ENCODE measurements at regions not wholly inside any gene's neighbourhood (a gene's known extent, or its start where the extent isn't known, plus 50 kb on each side); places are given as distances from the start of the nearest gene placed in this dataset.

DNA sequence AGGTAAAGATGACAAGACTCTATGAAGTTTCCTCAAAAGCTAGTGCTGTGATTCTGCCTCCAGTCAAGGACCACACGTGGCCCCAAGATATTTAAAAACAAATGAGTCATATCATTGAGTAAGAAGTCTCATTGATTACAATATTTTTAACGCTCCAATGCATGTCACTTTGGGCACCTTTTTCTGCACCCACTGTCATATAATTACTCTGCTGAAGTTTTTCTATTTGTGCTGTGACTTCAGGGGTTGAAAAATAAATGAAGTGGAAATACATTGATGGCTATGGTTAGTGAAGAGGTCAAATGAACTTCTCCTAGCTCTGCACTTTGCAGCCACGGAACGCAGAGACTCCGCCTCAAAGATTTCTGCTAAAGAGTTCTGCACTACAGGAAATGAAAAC, 344.3 kb upstream of the KYNU start:
- BruUV-seq (replicated peaks): no TSS peak
- H3K4me3 ChIP-seq (ENCODE audit: low read depth, low read length): no peak overlapping the region
- no peaks in the 10 kb centered on the region for H3K4me1 ChIP-seq
- Mint-ChIP-seq H3K27ac (ENCODE audit: unreplicated experiment) (no peak overlapping the region), H3K9me3 (ENCODE audit: unreplicated experiment) (no peaks in the 10 kb centered on the region), H3K27me3 (ENCODE audit: insufficient read depth, unreplicated experiment) (peaks cover 2% of the 10 kb centered on the region), H3K36me3 (ENCODE audit: insufficient read depth, unreplicated experiment) (no peaks in the 10 kb centered on the region), H3K4me3 (ENCODE audit: unreplicated experiment) (no peak overlapping the region), H3K4me1 (ENCODE audit: low read depth, unreplicated experiment) (no peaks in the 10 kb centered on the region)
- H3K27me3 ChIP-seq (replicated peaks; ENCODE audit: control insufficient read depth, insufficient read depth, low read length): no peaks in the 10 kb centered on the region
- DNase-seq: no peak
- intact Hi-C loops (cut with micrococcal nuclease; ENCODE audit: unreplicated experiment): no loop called here
- ChIA-PET CTCF (no interaction called here), POLR2A (no interaction called here)
- H3K36me3 ChIP-seq (ENCODE audit: control insufficient read depth, insufficient read depth, low read length): no peaks in the 10 kb centered on the region
- no peaks in the 10 kb centered on the region for H3K9me3 ChIP-seq
- TF ChIP-seq, protein P1, sequence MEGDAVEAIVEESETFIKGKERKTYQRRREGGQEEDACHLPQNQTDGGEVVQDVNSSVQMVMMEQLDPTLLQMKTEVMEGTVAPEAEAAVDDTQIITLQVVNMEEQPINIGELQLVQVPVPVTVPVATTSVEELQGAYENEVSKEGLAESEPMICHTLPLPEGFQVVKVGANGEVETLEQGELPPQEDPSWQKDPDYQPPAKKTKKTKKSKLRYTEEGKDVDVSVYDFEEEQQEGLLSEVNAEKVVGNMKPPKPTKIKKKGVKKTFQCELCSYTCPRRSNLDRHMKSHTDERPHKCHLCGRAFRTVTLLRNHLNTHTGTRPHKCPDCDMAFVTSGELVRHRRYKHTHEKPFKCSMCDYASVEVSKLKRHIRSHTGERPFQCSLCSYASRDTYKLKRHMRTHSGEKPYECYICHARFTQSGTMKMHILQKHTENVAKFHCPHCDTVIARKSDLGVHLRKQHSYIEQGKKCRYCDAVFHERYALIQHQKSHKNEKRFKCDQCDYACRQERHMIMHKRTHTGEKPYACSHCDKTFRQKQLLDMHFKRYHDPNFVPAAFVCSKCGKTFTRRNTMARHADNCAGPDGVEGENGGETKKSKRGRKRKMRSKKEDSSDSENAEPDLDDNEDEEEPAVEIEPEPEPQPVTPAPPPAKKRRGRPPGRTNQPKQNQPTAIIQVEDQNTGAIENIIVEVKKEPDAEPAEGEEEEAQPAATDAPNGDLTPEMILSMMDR (IDR thresholded peaks at IDR 0.05; ENCODE audit: insufficient read depth in 1 of 2, low read depth in 1 of 2, low read length in 1 of 2, severe bottlenecking in 1 of 2, unreplicated experiment in 1 of 2): no peak

DNA sequence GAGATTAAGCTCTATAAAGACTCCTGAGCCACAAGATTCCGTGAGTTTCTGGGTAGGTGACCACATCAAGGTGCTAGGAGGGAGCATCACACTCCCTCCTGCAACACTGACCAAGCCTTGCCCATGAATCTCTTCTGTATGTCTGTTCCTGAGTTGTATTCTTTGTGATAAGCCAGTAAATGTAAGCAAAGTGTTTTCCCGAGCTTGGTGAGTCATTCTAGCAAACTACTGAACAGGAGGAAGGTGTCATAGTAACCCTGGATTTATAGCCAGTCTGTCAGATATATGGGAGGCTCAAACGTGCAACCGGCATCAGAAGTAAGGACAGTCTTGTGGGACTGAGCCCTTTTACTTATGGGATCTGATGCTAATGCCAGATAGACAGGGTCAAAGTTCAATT, 346.1 kb upstream of the KYNU start:
- Histone ChIP-seq H3K27me3 (replicated peaks; ENCODE audit: control insufficient read depth, insufficient read depth, low read length) (no peaks in the 10 kb centered on the region), H3K4me1 (no peaks in the 10 kb centered on the region), H3K36me3 (ENCODE audit: control insufficient read depth, insufficient read depth, low read length) (no peaks in the 10 kb centered on the region), H3K9me3 (no peaks in the 10 kb centered on the region), H3K4me3 (ENCODE audit: low read depth, low read length) (no peak overlapping the region)
- H3K4me1 Mint-ChIP-seq (ENCODE audit: low read depth, unreplicated experiment): no peaks in the 10 kb centered on the region
- H3K27me3 Mint-ChIP-seq (ENCODE audit: insufficient read depth, unreplicated experiment): no peaks in the 10 kb centered on the region
- H3K27ac Mint-ChIP-seq (ENCODE audit: unreplicated experiment): no peak overlapping the region
- CTCF ChIA-PET: no interaction called here
- no TSS peak for BruUV-seq (replicated peaks)
- no peak overlapping the region for H3K4me3 Mint-ChIP-seq (ENCODE audit: unreplicated experiment)
- DNase-seq: no peak
- H3K9me3 Mint-ChIP-seq (ENCODE audit: unreplicated experiment): no peaks in the 10 kb centered on the region
- POLR2A ChIA-PET: no interaction called here
- intact Hi-C loops (cut with micrococcal nuclease; ENCODE audit: unreplicated experiment): no loop called here
- no peaks in the 10 kb centered on the region for H3K36me3 Mint-ChIP-seq (ENCODE audit: insufficient read depth, unreplicated experiment)
- TF ChIP-seq, protein P1 (IDR thresholded peaks at IDR 0.05; ENCODE audit: insufficient read depth in 1 of 2, low read depth in 1 of 2, low read length in 1 of 2, severe bottlenecking in 1 of 2, unreplicated experiment in 1 of 2): no peak

DNA sequence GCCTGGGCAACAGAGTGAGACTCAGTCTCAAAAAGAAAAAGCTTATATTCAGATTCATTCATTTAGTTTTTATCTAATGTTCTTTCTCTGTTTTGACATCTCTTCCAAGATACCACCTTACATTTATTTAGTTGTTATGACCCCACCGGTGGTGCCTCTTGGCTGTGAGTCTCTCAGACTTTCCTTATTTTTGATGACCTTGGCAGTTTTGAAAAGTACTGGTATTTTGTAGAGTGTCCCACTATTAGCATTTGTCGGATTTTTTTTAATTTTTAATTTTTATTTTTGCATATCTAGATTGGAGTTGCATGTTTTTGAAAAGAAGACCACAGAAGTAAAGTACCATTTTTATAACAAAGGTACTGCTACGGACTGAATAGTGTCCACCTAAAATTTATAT, 351.7 kb upstream of the KYNU start:
- no TSS peak for BruUV-seq (replicated peaks)
- ChIA-PET CTCF (no interaction called here), POLR2A (no interaction called here)
- Histone ChIP-seq H3K9me3 (peaks cover 2% of the 10 kb centered on the region; the same call in 1 of the 2 replicates), H3K4me3 (ENCODE audit: low read depth, low read length) (no peak overlapping the region), H3K27me3 (replicated peaks; ENCODE audit: control insufficient read depth, insufficient read depth, low read length) (no peaks in the 10 kb centered on the region), H3K36me3 (ENCODE audit: control insufficient read depth, insufficient read depth, low read length) (no peaks in the 10 kb centered on the region), H3K4me1 (no peaks in the 10 kb centered on the region)
- Mint-ChIP-seq H3K27me3 (ENCODE audit: insufficient read depth, unreplicated experiment) (peaks cover 4% of the 10 kb centered on the region), H3K4me3 (ENCODE audit: unreplicated experiment) (no peak overlapping the region), H3K9me3 (ENCODE audit: unreplicated experiment) (no peaks in the 10 kb centered on the region), H3K27ac (ENCODE audit: unreplicated experiment) (no peak overlapping the region), H3K36me3 (ENCODE audit: insufficient read depth, unreplicated experiment) (no peaks in the 10 kb centered on the region), H3K4me1 (ENCODE audit: low read depth, unreplicated experiment) (no peaks in the 10 kb centered on the region)
- no peak for DNase-seq
- intact Hi-C loops (cut with micrococcal nuclease; ENCODE audit: unreplicated experiment): no loop called here
- TF ChIP-seq, protein P1 (IDR thresholded peaks at IDR 0.05; ENCODE audit: insufficient read depth in 1 of 2, low read depth in 1 of 2, low read length in 1 of 2, severe bottlenecking in 1 of 2, unreplicated experiment in 1 of 2): no peak

All from Caco-2 (cell line).